HepG2 (cell line): ENCODE measurements at regions not wholly inside any gene's neighbourhood (a gene's known extent, or its start where the extent isn't known, plus 50 kb on each side); places are given as distances from the start of the nearest gene placed in this dataset.

Source experiments
- CHD4 ChIP-seq: fragments of 200-600 bp; sonication (generic); IDR thresholded peaks from 2 replicates; pipeline ENCODE4 v1.7.0; 2017; ENCODE audit warnings: mild to moderate bottlenecking, low read length, borderline replicate concordance
- ELF3 ChIP-seq: IDR thresholded peaks from 2 replicates; pipeline ENCODE4 v1.6.1; 2016; ENCODE audit warnings: missing genetic modification reagents, missing compliant biosample characterization
- JDP2 ChIP-seq: sonication (generic); formaldehyde crosslinking; IDR thresholded peaks from 2 replicates; pipeline ENCODE4 v1.8.1; 2022; ENCODE audit warnings: missing genetic modification reagents, borderline replicate concordance
- RFX5 ChIP-seq: IDR thresholded peaks from 2 replicates; pipeline ENCODE4 v1.6.1; 2011; ENCODE audit warnings: low read depth, low read length, improper control_type of control experiment
- SETDB1 ChIP-seq: sonication (generic); formaldehyde crosslinking; IDR thresholded peaks from 2 replicates; pipeline ENCODE4 v1.5.1; 2020; ENCODE audit warnings: missing genetic modification reagents, mild to moderate bottlenecking, borderline replicate concordance
- TAF1 ChIP-seq: sonication (generic); formaldehyde crosslinking; IDR thresholded peaks from 2 replicates; pipeline ENCODE4 v1.4.0; 2020; ENCODE audit warnings: missing genetic modification reagents
- ZBTB7B ChIP-seq: sonication (generic); formaldehyde crosslinking; IDR thresholded peaks from 2 replicates; pipeline ENCODE4 v1.4.0; 2020; ENCODE audit warnings: missing genetic modification reagents
- TF ChIP-seq, protein P1 (sequence below): sonication (generic); formaldehyde crosslinking; IDR thresholded peaks from 2 replicates; pipeline ENCODE4 v1.4.0; 2020; ENCODE audit warnings: missing genetic modification reagents

DNA sequence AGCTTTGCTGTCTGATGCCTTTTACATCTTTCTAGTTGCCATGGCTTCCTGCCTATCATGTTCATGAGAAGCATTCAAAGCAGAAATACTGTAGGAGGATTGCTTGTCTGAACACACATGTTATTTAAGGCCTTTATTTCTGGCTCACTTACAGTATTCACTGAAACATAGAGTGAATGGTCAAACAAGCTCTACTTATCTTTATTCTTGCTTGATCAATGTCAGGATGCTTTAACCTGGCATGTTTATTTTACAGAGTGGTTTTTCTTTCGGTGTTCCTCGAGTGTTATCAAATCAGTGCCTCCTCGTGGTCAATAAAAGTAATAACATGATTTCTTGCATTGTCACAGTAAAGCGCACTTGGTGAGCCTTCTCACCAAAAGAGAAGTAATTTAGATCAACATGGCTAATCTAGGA, 73.5 kb upstream of the PCDH17 start:
- TF ChIP-seq CHD4 (no peak), ZBTB7B (no peak), TAF1 (CRISPR knock-in tag) (no peak), SETDB1 (CRISPR knock-in tag) (no peak), RFX5 (no peak), ELF3 (CRISPR knock-in tag) (no peak), JDP2 (CRISPR knock-in tag) (no peak)
- TF ChIP-seq, protein P1, sequence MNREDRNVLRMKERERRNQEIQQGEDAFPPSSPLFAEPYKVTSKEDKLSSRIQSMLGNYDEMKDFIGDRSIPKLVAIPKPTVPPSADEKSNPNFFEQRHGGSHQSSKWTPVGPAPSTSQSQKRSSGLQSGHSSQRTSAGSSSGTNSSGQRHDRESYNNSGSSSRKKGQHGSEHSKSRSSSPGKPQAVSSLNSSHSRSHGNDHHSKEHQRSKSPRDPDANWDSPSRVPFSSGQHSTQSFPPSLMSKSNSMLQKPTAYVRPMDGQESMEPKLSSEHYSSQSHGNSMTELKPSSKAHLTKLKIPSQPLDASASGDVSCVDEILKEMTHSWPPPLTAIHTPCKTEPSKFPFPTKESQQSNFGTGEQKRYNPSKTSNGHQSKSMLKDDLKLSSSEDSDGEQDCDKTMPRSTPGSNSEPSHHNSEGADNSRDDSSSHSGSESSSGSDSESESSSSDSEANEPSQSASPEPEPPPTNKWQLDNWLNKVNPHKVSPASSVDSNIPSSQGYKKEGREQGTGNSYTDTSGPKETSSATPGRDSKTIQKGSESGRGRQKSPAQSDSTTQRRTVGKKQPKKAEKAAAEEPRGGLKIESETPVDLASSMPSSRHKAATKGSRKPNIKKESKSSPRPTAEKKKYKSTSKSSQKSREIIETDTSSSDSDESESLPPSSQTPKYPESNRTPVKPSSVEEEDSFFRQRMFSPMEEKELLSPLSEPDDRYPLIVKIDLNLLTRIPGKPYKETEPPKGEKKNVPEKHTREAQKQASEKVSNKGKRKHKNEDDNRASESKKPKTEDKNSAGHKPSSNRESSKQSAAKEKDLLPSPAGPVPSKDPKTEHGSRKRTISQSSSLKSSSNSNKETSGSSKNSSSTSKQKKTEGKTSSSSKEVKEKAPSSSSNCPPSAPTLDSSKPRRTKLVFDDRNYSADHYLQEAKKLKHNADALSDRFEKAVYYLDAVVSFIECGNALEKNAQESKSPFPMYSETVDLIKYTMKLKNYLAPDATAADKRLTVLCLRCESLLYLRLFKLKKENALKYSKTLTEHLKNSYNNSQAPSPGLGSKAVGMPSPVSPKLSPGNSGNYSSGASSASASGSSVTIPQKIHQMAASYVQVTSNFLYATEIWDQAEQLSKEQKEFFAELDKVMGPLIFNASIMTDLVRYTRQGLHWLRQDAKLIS = no peak
